ENCODE measurements at regions not wholly inside any gene's neighbourhood (a gene's known extent, or its start where the extent isn't known, plus 50 kb on each side); places are given as distances from the start of the nearest gene placed in this dataset.
"Not testable (repeated sequence)": the region's sequence is repeated elsewhere in the genome, so short reads cannot be mapped to it uniquely, and the experiment has no call there.

- intact Hi-C loops (cut with micrococcal nuclease; ENCODE audit: unreplicated experiment); in situ Hi-C loops (cut with MboI); SMC1A ChIA-PET (ENCODE audit: uncharacterized antibody, unreplicated experiment); H3K4me2 ChIP-seq (ENCODE audit: control insufficient read depth, insufficient read depth); H3K4me1 ChIP-seq (ENCODE audit: control insufficient read depth, insufficient read depth, low read length); POLR2A ChIA-PET; H3K79me2 ChIP-seq (ENCODE audit: control insufficient read depth, insufficient read depth, low read length); ATAC-seq; H3K27ac ChIP-seq (ENCODE audit: control insufficient read depth, insufficient read depth); H2AFZ ChIP-seq (ENCODE audit: control insufficient read depth, low read depth, low read length); RAD21 ChIA-PET (ENCODE audit: unreplicated experiment); FAIRE-seq; H3K36me3 ChIP-seq (ENCODE audit: control insufficient read depth in 2 of 2, insufficient read depth in 2 of 2, low read length in 1 of 2); H4K20me1 ChIP-seq (ENCODE audit: control insufficient read depth, insufficient read depth); H3K9me3 ChIP-seq (replicated peaks; ENCODE audit: control insufficient read depth, insufficient read depth, low read length); H3K4me3 ChIP-seq; CTCF ChIA-PET; H3K9ac ChIP-seq (ENCODE audit: control insufficient read depth, insufficient read depth, low read length); DNase-seq (ENCODE audit: low read depth, low spot score); BruUV-seq (replicated peaks); H3K27me3 ChIP-seq (replicated peaks in 1 of 2; ENCODE audit: control insufficient read depth in 2 of 2, insufficient read depth in 2 of 2, low read length in 1 of 2): not testable (repeated sequence)
- 59% methylated on average over 4 of the region's 8 CpGs for WGBS (ENCODE audit: insufficient coverage, insufficient replicate concordance, low lambda C conversion rate, missing lambda C conversion rate)
These were observed 212.3 kb upstream of the LRRC61 start for GRCh38 chr7:150110882-150111281.

GRCh38 chr7:150111373-150112139, 211.6 kb upstream of the LRRC61 start:
- ATAC-seq; H3K4me2 ChIP-seq (ENCODE audit: control insufficient read depth, insufficient read depth); RAD21 ChIA-PET (ENCODE audit: unreplicated experiment); H3K9ac ChIP-seq (ENCODE audit: control insufficient read depth, insufficient read depth, low read length); H4K20me1 ChIP-seq (ENCODE audit: control insufficient read depth, insufficient read depth); H3K27ac ChIP-seq (ENCODE audit: control insufficient read depth, insufficient read depth); H3K27me3 ChIP-seq (replicated peaks in 1 of 2; ENCODE audit: control insufficient read depth in 2 of 2, insufficient read depth in 2 of 2, low read length in 1 of 2); H2AFZ ChIP-seq (ENCODE audit: control insufficient read depth, low read depth, low read length); CTCF ChIA-PET; H3K36me3 ChIP-seq (ENCODE audit: control insufficient read depth in 2 of 2, insufficient read depth in 2 of 2, low read length in 1 of 2); intact Hi-C loops (cut with micrococcal nuclease; ENCODE audit: unreplicated experiment); H3K79me2 ChIP-seq (ENCODE audit: control insufficient read depth, insufficient read depth, low read length); in situ Hi-C loops (cut with MboI); POLR2A ChIA-PET; FAIRE-seq; H3K4me1 ChIP-seq (ENCODE audit: control insufficient read depth, insufficient read depth, low read length); DNase-seq (ENCODE audit: low read depth, low spot score); BruUV-seq (replicated peaks); H3K4me3 ChIP-seq; H3K9me3 ChIP-seq (replicated peaks; ENCODE audit: control insufficient read depth, insufficient read depth, low read length); SMC1A ChIA-PET (ENCODE audit: uncharacterized antibody, unreplicated experiment): not testable (repeated sequence)
- 76% methylated on average over 11 of the region's 33 CpGs for WGBS (ENCODE audit: insufficient coverage, insufficient replicate concordance, low lambda C conversion rate, missing lambda C conversion rate)

GRCh38 chr7:150113301-150113700, 209.9 kb upstream of the LRRC61 start:
- BruUV-seq (replicated peaks); SMC1A ChIA-PET (ENCODE audit: uncharacterized antibody, unreplicated experiment); H3K4me2 ChIP-seq (ENCODE audit: control insufficient read depth, insufficient read depth); DNase-seq (ENCODE audit: low read depth, low spot score); H3K36me3 ChIP-seq (ENCODE audit: control insufficient read depth in 2 of 2, insufficient read depth in 2 of 2, low read length in 1 of 2); H3K27ac ChIP-seq (ENCODE audit: control insufficient read depth, insufficient read depth); ATAC-seq; in situ Hi-C loops (cut with MboI); FAIRE-seq; RAD21 ChIA-PET (ENCODE audit: unreplicated experiment); H3K4me1 ChIP-seq (ENCODE audit: control insufficient read depth, insufficient read depth, low read length); CTCF ChIA-PET; H4K20me1 ChIP-seq (ENCODE audit: control insufficient read depth, insufficient read depth); H3K9me3 ChIP-seq (replicated peaks; ENCODE audit: control insufficient read depth, insufficient read depth, low read length); H3K79me2 ChIP-seq (ENCODE audit: control insufficient read depth, insufficient read depth, low read length); H3K9ac ChIP-seq (ENCODE audit: control insufficient read depth, insufficient read depth, low read length); H2AFZ ChIP-seq (ENCODE audit: control insufficient read depth, low read depth, low read length); H3K27me3 ChIP-seq (replicated peaks in 1 of 2; ENCODE audit: control insufficient read depth in 2 of 2, insufficient read depth in 2 of 2, low read length in 1 of 2); intact Hi-C loops (cut with micrococcal nuclease; ENCODE audit: unreplicated experiment); H3K4me3 ChIP-seq: not testable (repeated sequence)
- POLR2A ChIA-PET = interaction anchor here (0.7 kb wide), 1 partner anchor 425 kb away, joined by 4 read pairs; no protein-coding TSS in a partner anchor
- 0% methylated on average over 1 of the region's 2 CpGs for WGBS (ENCODE audit: insufficient coverage, insufficient replicate concordance, low lambda C conversion rate, missing lambda C conversion rate)

GRCh38 chr7:150114591-150114990, 208.6 kb upstream of the LRRC61 start:
- RAD21 ChIA-PET (ENCODE audit: unreplicated experiment); H3K36me3 ChIP-seq (ENCODE audit: control insufficient read depth in 2 of 2, insufficient read depth in 2 of 2, low read length in 1 of 2); DNase-seq (ENCODE audit: low read depth, low spot score); in situ Hi-C loops (cut with MboI); ATAC-seq; BruUV-seq (replicated peaks); H3K27ac ChIP-seq (ENCODE audit: control insufficient read depth, insufficient read depth); H3K27me3 ChIP-seq (replicated peaks in 1 of 2; ENCODE audit: control insufficient read depth in 2 of 2, insufficient read depth in 2 of 2, low read length in 1 of 2); CTCF ChIA-PET; SMC1A ChIA-PET (ENCODE audit: uncharacterized antibody, unreplicated experiment); POLR2A ChIA-PET; H3K4me1 ChIP-seq (ENCODE audit: control insufficient read depth, insufficient read depth, low read length); H3K79me2 ChIP-seq (ENCODE audit: control insufficient read depth, insufficient read depth, low read length); intact Hi-C loops (cut with micrococcal nuclease; ENCODE audit: unreplicated experiment); FAIRE-seq; H4K20me1 ChIP-seq (ENCODE audit: control insufficient read depth, insufficient read depth); H3K9ac ChIP-seq (ENCODE audit: control insufficient read depth, insufficient read depth, low read length); H2AFZ ChIP-seq (ENCODE audit: control insufficient read depth, low read depth, low read length); H3K9me3 ChIP-seq (replicated peaks; ENCODE audit: control insufficient read depth, insufficient read depth, low read length); H3K4me3 ChIP-seq; H3K4me2 ChIP-seq (ENCODE audit: control insufficient read depth, insufficient read depth): not testable (repeated sequence)
- WGBS (ENCODE audit: insufficient coverage, insufficient replicate concordance, low lambda C conversion rate, missing lambda C conversion rate) = 28% methylated on average over 3 of the region's 3 CpGs
